Neural crest cell (in vitro differentiated cells): ENCODE measurements at regions not wholly inside any gene's neighbourhood (a gene's known extent, or its start where the extent isn't known, plus 50 kb on each side); places are given as distances from the start of the nearest gene placed in this dataset.

Experiments
- DNase-seq: peaks from one replicate; pipeline ENCODE4 v3.0.0; 2021; ENCODE audit warnings: low read depth, mixed read lengths, low spot score
- H3K27ac Mint-ChIP-seq: one replicate; pipeline ENCODE4 v1.8.0; 2021; ENCODE audit warnings: mild to moderate bottlenecking, mixed read lengths; ENCODE audit not compliant: unreplicated experiment
- H3K27me3 Mint-ChIP-seq: 2 replicates; pipeline ENCODE4 v1.8.0; 2021; ENCODE audit warnings: low read depth, mild to moderate bottlenecking, mixed read lengths
- H3K36me3 Mint-ChIP-seq: 2 replicates; pipeline ENCODE4 v1.8.0; 2021; ENCODE audit warnings: low read depth, mild to moderate bottlenecking, mixed read lengths
- H3K4me1 Mint-ChIP-seq: 2 replicates; pipeline ENCODE4 v1.8.0; 2021; ENCODE audit warnings: mixed read lengths
- H3K4me3 Mint-ChIP-seq: one replicate; pipeline ENCODE4 v1.8.0; 2021; ENCODE audit warnings: mild to moderate bottlenecking, mixed read lengths
- H3K9me3 Mint-ChIP-seq: 2 replicates; pipeline ENCODE4 v1.8.0; 2021; ENCODE audit warnings: mixed read lengths
- TF ChIP-seq, protein P1 (sequence below): fragments of 200-600 bp; sonication (generic); conservative IDR thresholded peaks from 2 replicates; pipeline ENCODE4 v1.5.0; 2021; ENCODE audit warnings: antibody characterized with exemption, mild to moderate bottlenecking

- H3K9me3 Mint-ChIP-seq = no peaks in the 10 kb centered on the region
- no peaks in the 10 kb centered on the region for H3K36me3 Mint-ChIP-seq
- no peak overlapping the region for H3K27ac Mint-ChIP-seq
- peaks cover 16% of the 10 kb centered on the region for H3K4me1 Mint-ChIP-seq
- peaks cover 6% of the 10 kb centered on the region for H3K27me3 Mint-ChIP-seq
- no peak for DNase-seq
- no peak overlapping the region for H3K4me3 Mint-ChIP-seq
- TF ChIP-seq, protein P1, sequence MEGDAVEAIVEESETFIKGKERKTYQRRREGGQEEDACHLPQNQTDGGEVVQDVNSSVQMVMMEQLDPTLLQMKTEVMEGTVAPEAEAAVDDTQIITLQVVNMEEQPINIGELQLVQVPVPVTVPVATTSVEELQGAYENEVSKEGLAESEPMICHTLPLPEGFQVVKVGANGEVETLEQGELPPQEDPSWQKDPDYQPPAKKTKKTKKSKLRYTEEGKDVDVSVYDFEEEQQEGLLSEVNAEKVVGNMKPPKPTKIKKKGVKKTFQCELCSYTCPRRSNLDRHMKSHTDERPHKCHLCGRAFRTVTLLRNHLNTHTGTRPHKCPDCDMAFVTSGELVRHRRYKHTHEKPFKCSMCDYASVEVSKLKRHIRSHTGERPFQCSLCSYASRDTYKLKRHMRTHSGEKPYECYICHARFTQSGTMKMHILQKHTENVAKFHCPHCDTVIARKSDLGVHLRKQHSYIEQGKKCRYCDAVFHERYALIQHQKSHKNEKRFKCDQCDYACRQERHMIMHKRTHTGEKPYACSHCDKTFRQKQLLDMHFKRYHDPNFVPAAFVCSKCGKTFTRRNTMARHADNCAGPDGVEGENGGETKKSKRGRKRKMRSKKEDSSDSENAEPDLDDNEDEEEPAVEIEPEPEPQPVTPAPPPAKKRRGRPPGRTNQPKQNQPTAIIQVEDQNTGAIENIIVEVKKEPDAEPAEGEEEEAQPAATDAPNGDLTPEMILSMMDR = no peak
Observed at GRCh38 chr2:108124736-108125495, 114.9 kb upstream of the SULT1C3 start.

- peaks cover 11% of the 10 kb centered on the region for H3K27me3 Mint-ChIP-seq
- no peaks in the 10 kb centered on the region for H3K9me3 Mint-ChIP-seq
- no peak for DNase-seq
- H3K4me1 Mint-ChIP-seq = peaks cover 18% of the 10 kb centered on the region
- H3K27ac Mint-ChIP-seq = no peak overlapping the region
- H3K36me3 Mint-ChIP-seq = no peaks in the 10 kb centered on the region
- no peak overlapping the region for H3K4me3 Mint-ChIP-seq
- TF ChIP-seq, protein P1 = no peak
Observed at GRCh38 chr2:108125581-108125980, 114.2 kb upstream of the SULT1C3 start.

- Mint-ChIP-seq H3K27me3 (peaks cover 15% of the 10 kb centered on the region), H3K4me1 (peaks cover 18% of the 10 kb centered on the region), H3K27ac (no peak overlapping the region), H3K36me3 (no peaks in the 10 kb centered on the region), H3K9me3 (peaks cover 5% of the 10 kb centered on the region), H3K4me3 (no peak overlapping the region)
- no peak for DNase-seq
- TF ChIP-seq, protein P1 = no peak
Observed at GRCh38 chr2:108128249-108128648, 111.5 kb upstream of the SULT1C3 start.

DNA sequence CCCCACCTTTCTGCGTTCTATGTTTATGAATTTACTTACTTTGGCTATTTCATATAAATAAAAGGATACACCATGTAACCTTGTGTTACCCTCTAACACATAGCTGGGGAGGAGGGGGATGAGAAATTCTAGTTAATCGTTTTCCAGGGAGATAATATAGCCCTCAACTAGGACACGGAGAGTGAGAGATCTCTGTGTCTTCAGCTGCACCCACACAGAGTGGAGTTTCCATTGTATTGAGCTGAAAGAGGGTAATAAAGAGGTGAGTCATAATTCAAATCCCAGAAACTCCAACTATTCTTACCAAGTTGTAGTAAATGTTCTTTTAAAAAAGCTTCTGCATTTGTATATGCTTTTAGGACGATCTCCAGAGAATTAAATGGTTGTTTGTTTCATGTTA lies 110.1 kb upstream of the SULT1C3 start:
- Mint-ChIP-seq H3K4me1 (peaks cover 18% of the 10 kb centered on the region), H3K27ac (no peak overlapping the region), H3K9me3 (peaks cover 5% of the 10 kb centered on the region), H3K36me3 (no peaks in the 10 kb centered on the region), H3K27me3 (peaks cover 15% of the 10 kb centered on the region), H3K4me3 (no peak overlapping the region)
- no peak for DNase-seq
- TF ChIP-seq, protein P1 = no peak

DNA sequence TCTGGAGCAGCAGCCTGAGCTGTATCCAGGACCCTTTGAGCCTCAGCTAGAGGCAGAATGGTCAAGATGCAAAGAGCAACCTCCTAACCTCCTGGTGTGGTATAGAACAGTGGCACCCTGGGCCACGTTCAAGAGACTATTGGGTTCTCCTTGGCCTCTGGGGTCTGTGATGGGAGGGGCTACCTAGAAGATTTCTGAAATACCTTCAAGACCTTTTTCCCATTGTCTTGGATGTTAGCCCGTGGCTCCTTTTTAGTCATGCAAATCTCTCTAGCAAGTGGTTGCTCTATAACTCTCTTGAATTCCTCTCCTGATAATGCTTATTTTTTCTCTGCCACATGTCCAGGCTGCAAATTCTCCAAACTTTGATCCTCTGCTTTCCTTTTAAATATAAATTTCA lies 106.3 kb upstream of the SULT1C3 start:
- Mint-ChIP-seq H3K4me3 (no peak overlapping the region), H3K36me3 (no peaks in the 10 kb centered on the region), H3K4me1 (peaks cover 15% of the 10 kb centered on the region), H3K9me3 (peaks cover 5% of the 10 kb centered on the region), H3K27ac (no peak overlapping the region), H3K27me3 (peaks cover 17% of the 10 kb centered on the region)
- TF ChIP-seq, protein P1 = no peak
- no peak for DNase-seq
